ENCODE measurements at regions not wholly inside any gene's neighbourhood (a gene's known extent, or its start where the extent isn't known, plus 50 kb on each side); places are given as distances from the start of the nearest gene placed in this dataset.

DNA sequence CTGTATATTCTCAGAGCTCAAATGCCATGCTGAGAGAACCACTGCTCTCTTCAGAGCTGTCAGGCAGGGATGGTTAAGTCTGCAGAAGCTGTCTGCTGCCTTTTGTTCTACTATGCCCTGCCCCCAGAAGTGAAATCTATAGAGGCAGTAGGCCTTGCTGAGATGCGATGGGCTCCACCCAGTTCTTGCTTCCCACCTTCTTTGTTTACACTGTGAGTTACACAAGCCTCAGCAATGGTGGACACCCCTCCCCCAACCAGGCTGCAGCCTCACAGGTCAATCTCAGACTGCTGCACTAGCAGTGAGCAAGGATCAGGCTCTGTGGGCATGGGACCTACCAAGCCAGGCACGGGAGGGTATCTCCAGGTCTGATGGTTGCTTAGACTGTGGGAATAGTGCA lies 271.6 kb downstream of the CENPC start:
- no peak for TF ChIP-seq ZNF549 (CRISPR knock-in tag; IDR thresholded peaks at IDR 0.05)
- TF ChIP-seq, protein P1, sequence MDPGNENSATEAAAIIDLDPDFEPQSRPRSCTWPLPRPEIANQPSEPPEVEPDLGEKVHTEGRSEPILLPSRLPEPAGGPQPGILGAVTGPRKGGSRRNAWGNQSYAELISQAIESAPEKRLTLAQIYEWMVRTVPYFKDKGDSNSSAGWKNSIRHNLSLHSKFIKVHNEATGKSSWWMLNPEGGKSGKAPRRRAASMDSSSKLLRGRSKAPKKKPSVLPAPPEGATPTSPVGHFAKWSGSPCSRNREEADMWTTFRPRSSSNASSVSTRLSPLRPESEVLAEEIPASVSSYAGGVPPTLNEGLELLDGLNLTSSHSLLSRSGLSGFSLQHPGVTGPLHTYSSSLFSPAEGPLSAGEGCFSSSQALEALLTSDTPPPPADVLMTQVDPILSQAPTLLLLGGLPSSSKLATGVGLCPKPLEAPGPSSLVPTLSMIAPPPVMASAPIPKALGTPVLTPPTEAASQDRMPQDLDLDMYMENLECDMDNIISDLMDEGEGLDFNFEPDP (CRISPR knock-in tag; conservative IDR thresholded peaks at IDR 0.05): no peak
- TF ChIP-seq, protein P2, sequence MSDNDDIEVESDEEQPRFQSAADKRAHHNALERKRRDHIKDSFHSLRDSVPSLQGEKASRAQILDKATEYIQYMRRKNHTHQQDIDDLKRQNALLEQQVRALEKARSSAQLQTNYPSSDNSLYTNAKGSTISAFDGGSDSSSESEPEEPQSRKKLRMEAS (IDR thresholded peaks at IDR 0.05): no peak
- no peak for TF ChIP-seq EZH2 (conservative IDR thresholded peaks at IDR 0.05; ENCODE audit: low read depth, low read length)

All from HepG2 (cell line).